HepG2 (cell line): ENCODE measurements at regions not wholly inside any gene's neighbourhood (a gene's known extent, or its start where the extent isn't known, plus 50 kb on each side); places are given as distances from the start of the nearest gene placed in this dataset.

Experiments
- ATAC-seq: fragments of 200-7000 bp; cut with Tn5 transposase; 3 replicates; pipeline ENCODE4 v1.9.1; 2020; ENCODE audit warnings: mild to moderate bottlenecking, moderate library complexity
- BruUV-seq: library from RNA; stranded (reverse); fragments of 400-500 nt; replicated peaks from 2 replicates; lab custom pipeline; 2021; lab: Mats Ljungman, UMichigan
- CTCF ChIA-PET: fragments of 300-600 bp; formaldehyde crosslinking; extraction: SDS; loops from one replicate; lab custom pipeline; 2021; ENCODE audit warnings: low total read pairs, inconsistent platforms, low intra/inter-chr PET ratio; lab: Yijun Ruan, JAX
- POLR2A ChIA-PET: fragments of 350-600 bp; sonication (Branson Sonifier 250); formaldehyde crosslinking; loops from one replicate; lab custom pipeline; 2020; ENCODE audit warnings: antibody characterized with exemption, inconsistent platforms; lab: Yijun Ruan, JAX
- DNase-seq: peaks from one replicate; pipeline ENCODE4 v3.0.0-alpha.2; 2015; ENCODE audit warnings: low spot score
- FAIRE-seq: peaks from 3 replicates; lab custom pipeline; 2011; peaks lifted over from hg19 to GRCh38; lab: Jason Lieb, UNC
- H2AFZ ChIP-seq: one replicate; pipeline ENCODE4 v1.6.1; 2011; ENCODE audit warnings: low read length, inconsistent platforms
- H3K27ac ChIP-seq: fragments of 300-600 bp; 3 replicates; pipeline ENCODE4 v1.8.0; 2011; ENCODE audit warnings: mixed run types, mild to moderate bottlenecking, mixed read lengths, low read length, inconsistent platforms; ENCODE audit not compliant: insufficient read depth; ENCODE audit errors: extremely low read length
- H3K27me3 ChIP-seq, 2 experiments: fragments of 200-600 bp in 1 of 2; 2 replicates in 1 of 2; 3 replicates in 1 of 2; pipeline versions ENCODE4 v1.6.0 to v1.8.0; 2011; ENCODE audit warnings: low read length in 2 of 2, mild to moderate bottlenecking in 2 of 2, moderate library complexity in 2 of 2, inconsistent platforms in 1 of 2; ENCODE audit not compliant: insufficient read depth in 2 of 2, control insufficient read depth in 1 of 2
- H3K36me3 ChIP-seq, 2 experiments: fragments of 200-600 bp in 1 of 2; replicated peaks in 1 of 2; 2 replicates in 1 of 2; 3 replicates in 1 of 2; pipeline versions ENCODE4 v1.5.1 to v1.8.0; 2011; ENCODE audit warnings: low read length in 2 of 2, inconsistent platforms in 1 of 2; ENCODE audit not compliant: insufficient read depth in 2 of 2, control insufficient read depth in 1 of 2
- H3K4me1 ChIP-seq: 2 replicates; pipeline ENCODE4 v1.5.1; 2012; ENCODE audit warnings: low read length, inconsistent platforms; ENCODE audit not compliant: insufficient read depth
- H3K4me2 ChIP-seq: 2 replicates; pipeline ENCODE4 v1.6.0; 2011; ENCODE audit warnings: low read depth, low read length, inconsistent platforms
- H3K4me3 ChIP-seq, 3 experiments: fragments of 200-600 bp in 1 of 3; sonication (generic), shearing (Covaris generic) in 1 of 3; replicated peaks in 1 of 3; 2 replicates each; pipeline ENCODE4 v1.5.1; 2011 to 2016; ENCODE audit warnings: low read length in 3 of 3, inconsistent platforms in 2 of 3, low read depth in 2 of 3, mild to moderate bottlenecking in 2 of 3, control low read depth in 1 of 3, mixed read lengths in 1 of 3; ENCODE audit not compliant: insufficient read depth in 1 of 3
- H3K79me2 ChIP-seq: one replicate; pipeline ENCODE4 v1.6.1; 2011; ENCODE audit warnings: low read length, inconsistent platforms; ENCODE audit not compliant: insufficient read depth
- H3K9ac ChIP-seq: 2 replicates; pipeline ENCODE4 v1.6.0; 2011; ENCODE audit warnings: mild to moderate bottlenecking, low read depth, low read length, inconsistent platforms; ENCODE audit not compliant: insufficient read depth
- H3K9me3 ChIP-seq: 2 replicates; pipeline ENCODE4 v1.5.1; 2012; ENCODE audit warnings: mild to moderate bottlenecking, low read length
- H4K20me1 ChIP-seq: 2 replicates; pipeline ENCODE4 v1.6.0; 2011; ENCODE audit warnings: inconsistent platforms, mild to moderate bottlenecking, low read length, moderate library complexity; ENCODE audit not compliant: insufficient read depth
- HDAC1 ChIP-seq: sonication (generic); formaldehyde crosslinking; IDR thresholded peaks from 2 replicates; pipeline ENCODE4 v1.5.1; 2020; ENCODE audit warnings: mild to moderate bottlenecking, missing genetic modification reagents
- KDM5B ChIP-seq: sonication (generic); formaldehyde crosslinking; IDR thresholded peaks from 2 replicates; pipeline ENCODE4 v1.4.0; 2020; ENCODE audit warnings: missing genetic modification reagents, mild to moderate bottlenecking, borderline replicate concordance
- KDM6A ChIP-seq: IDR thresholded peaks from 2 replicates; pipeline ENCODE4 v1.6.1; 2016; ENCODE audit warnings: low read depth
- MLXIP ChIP-seq: sonication (generic); formaldehyde crosslinking; IDR thresholded peaks from 2 replicates; pipeline ENCODE4 v1.9.0; 2021; ENCODE audit warnings: missing genetic modification reagents, borderline replicate concordance
- NFE2 ChIP-seq: sonication (generic); formaldehyde crosslinking; IDR thresholded peaks from 2 replicates; pipeline ENCODE4 v1.4.0; 2020; ENCODE audit warnings: missing genetic modification reagents
- SP140L ChIP-seq: sonication (generic); formaldehyde crosslinking; IDR thresholded peaks from 2 replicates; pipeline ENCODE4 v1.4.0; 2020; ENCODE audit warnings: missing genetic modification reagents, borderline replicate concordance
- WIZ ChIP-seq: sonication (generic); formaldehyde crosslinking; IDR thresholded peaks from 2 replicates; pipeline ENCODE4 v1.5.1; 2020; ENCODE audit warnings: mild to moderate bottlenecking, missing genetic modification reagents
- ZBTB46 ChIP-seq: sonication (generic); formaldehyde crosslinking; IDR thresholded peaks from 2 replicates; pipeline ENCODE4 v1.4.0; 2020; ENCODE audit warnings: mild to moderate bottlenecking, missing genetic modification reagents, borderline replicate concordance
- ZNF136 ChIP-seq: sonication (generic); formaldehyde crosslinking; IDR thresholded peaks from 2 replicates; pipeline ENCODE4 v1.8.1; 2022; ENCODE audit warnings: low read depth, mild to moderate bottlenecking, moderate library complexity, missing genetic modification reagents
- ZSCAN31 ChIP-seq: sonication (generic); formaldehyde crosslinking; IDR thresholded peaks from 2 replicates; pipeline ENCODE4 v1.5.0; 2020; ENCODE audit warnings: low read depth, mild to moderate bottlenecking, missing genetic modification reagents
- WGBS: methylation state at CpG from one replicate; pipeline ENCODE4 v1.1.6; 2017; ENCODE audit warnings: low lambda C conversion rate; 5-methylcytosine and 5-hydroxymethylcytosine counted together
- in situ Hi-C: cut with HindIII; loops from 2 replicates; pipeline ENCODE4 v1.10.0; 2017; ENCODE audit warnings: low pct_unique_long_range_greater_than_20kb; ENCODE audit not compliant: extremely low pct_ligation_motif_present
- intact Hi-C: fragments of 100-400 bp; cut with micrococcal nuclease; formaldehyde crosslinking; loops from one replicate; pipeline ENCODE4 v1.10.0; 2022; ENCODE audit not compliant: unreplicated experiment
- TF ChIP-seq, protein P1 (sequence below): sonication (generic); formaldehyde crosslinking; IDR thresholded peaks from 2 replicates; pipeline ENCODE4 v1.4.0; 2020; ENCODE audit warnings: mild to moderate bottlenecking, missing genetic modification reagents
- TF ChIP-seq, protein P2 (sequence below): sonication (generic); formaldehyde crosslinking; IDR thresholded peaks from 2 replicates; pipeline ENCODE4 v1.4.0; 2020; ENCODE audit warnings: missing genetic modification reagents
- TF ChIP-seq, protein P3 (sequence below): sonication (generic); formaldehyde crosslinking; IDR thresholded peaks from 2 replicates; pipeline ENCODE4 v1.5.1; 2020; ENCODE audit warnings: missing genetic modification reagents, mild to moderate bottlenecking, borderline replicate concordance

- no peak overlapping the region for H2AFZ ChIP-seq
- no peak overlapping the region for H3K4me3 ChIP-seq
- WGBS, result 61% methylated on average over 20 of the region's 20 CpGs
- no peaks in the 10 kb centered on the region for H3K9me3 ChIP-seq
- no TSS peak for BruUV-seq
- ChIA-PET CTCF (no interaction called here), POLR2A (no interaction called here)
- H3K27ac ChIP-seq, result no peak overlapping the region
- intact Hi-C loops, result no loop called here
- no peaks in the 10 kb centered on the region for H4K20me1 ChIP-seq
- H3K9ac ChIP-seq, result no peak overlapping the region
- DNase-seq (no peak), FAIRE-seq (no peak), ATAC-seq (no peak)
- no peak overlapping the region for H3K4me2 ChIP-seq
- H3K27me3 ChIP-seq, result peaks cover 0 to 35% of the 10 kb centered on the region in 2 experiments; a peak in 4 of 5 replicates
- in situ Hi-C loops, result no loop called here
- no peaks in the 10 kb centered on the region for H3K36me3 ChIP-seq
- no peaks in the 10 kb centered on the region for H3K79me2 ChIP-seq
- H3K4me1 ChIP-seq, result no peaks in the 10 kb centered on the region
- TF ChIP-seq, protein P1, sequence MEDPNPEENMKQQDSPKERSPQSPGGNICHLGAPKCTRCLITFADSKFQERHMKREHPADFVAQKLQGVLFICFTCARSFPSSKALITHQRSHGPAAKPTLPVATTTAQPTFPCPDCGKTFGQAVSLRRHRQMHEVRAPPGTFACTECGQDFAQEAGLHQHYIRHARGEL, result no peak
- TF ChIP-seq MLXIP (no peak), ZBTB46 (CRISPR knock-in tag) (no peak), WIZ (CRISPR knock-in tag) (no peak), ZSCAN31 (CRISPR knock-in tag) (no peak), NFE2 (CRISPR knock-in tag) (no peak), HDAC1 (no peak), ZNF136 (CRISPR knock-in tag) (no peak), KDM6A (CRISPR knock-in tag) (no peak), KDM5B (CRISPR knock-in tag) (no peak), SP140L (CRISPR knock-in tag) (no peak)
- TF ChIP-seq, protein P2, sequence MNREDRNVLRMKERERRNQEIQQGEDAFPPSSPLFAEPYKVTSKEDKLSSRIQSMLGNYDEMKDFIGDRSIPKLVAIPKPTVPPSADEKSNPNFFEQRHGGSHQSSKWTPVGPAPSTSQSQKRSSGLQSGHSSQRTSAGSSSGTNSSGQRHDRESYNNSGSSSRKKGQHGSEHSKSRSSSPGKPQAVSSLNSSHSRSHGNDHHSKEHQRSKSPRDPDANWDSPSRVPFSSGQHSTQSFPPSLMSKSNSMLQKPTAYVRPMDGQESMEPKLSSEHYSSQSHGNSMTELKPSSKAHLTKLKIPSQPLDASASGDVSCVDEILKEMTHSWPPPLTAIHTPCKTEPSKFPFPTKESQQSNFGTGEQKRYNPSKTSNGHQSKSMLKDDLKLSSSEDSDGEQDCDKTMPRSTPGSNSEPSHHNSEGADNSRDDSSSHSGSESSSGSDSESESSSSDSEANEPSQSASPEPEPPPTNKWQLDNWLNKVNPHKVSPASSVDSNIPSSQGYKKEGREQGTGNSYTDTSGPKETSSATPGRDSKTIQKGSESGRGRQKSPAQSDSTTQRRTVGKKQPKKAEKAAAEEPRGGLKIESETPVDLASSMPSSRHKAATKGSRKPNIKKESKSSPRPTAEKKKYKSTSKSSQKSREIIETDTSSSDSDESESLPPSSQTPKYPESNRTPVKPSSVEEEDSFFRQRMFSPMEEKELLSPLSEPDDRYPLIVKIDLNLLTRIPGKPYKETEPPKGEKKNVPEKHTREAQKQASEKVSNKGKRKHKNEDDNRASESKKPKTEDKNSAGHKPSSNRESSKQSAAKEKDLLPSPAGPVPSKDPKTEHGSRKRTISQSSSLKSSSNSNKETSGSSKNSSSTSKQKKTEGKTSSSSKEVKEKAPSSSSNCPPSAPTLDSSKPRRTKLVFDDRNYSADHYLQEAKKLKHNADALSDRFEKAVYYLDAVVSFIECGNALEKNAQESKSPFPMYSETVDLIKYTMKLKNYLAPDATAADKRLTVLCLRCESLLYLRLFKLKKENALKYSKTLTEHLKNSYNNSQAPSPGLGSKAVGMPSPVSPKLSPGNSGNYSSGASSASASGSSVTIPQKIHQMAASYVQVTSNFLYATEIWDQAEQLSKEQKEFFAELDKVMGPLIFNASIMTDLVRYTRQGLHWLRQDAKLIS (CRISPR knock-in tag), result no peak
- TF ChIP-seq, protein P3, sequence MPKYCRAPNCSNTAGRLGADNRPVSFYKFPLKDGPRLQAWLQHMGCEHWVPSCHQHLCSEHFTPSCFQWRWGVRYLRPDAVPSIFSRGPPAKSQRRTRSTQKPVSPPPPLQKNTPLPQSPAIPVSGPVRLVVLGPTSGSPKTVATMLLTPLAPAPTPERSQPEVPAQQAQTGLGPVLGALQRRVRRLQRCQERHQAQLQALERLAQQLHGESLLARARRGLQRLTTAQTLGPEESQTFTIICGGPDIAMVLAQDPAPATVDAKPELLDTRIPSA, result no peak
These were observed 57.2 kb upstream of the TAB2 start for GRCh38 chr6:149260214-149260874.
